ENCODE measurements at regions not wholly inside any gene's neighbourhood (a gene's known extent, or its start where the extent isn't known, plus 50 kb on each side); places are given as distances from the start of the nearest gene placed in this dataset.

DNA sequence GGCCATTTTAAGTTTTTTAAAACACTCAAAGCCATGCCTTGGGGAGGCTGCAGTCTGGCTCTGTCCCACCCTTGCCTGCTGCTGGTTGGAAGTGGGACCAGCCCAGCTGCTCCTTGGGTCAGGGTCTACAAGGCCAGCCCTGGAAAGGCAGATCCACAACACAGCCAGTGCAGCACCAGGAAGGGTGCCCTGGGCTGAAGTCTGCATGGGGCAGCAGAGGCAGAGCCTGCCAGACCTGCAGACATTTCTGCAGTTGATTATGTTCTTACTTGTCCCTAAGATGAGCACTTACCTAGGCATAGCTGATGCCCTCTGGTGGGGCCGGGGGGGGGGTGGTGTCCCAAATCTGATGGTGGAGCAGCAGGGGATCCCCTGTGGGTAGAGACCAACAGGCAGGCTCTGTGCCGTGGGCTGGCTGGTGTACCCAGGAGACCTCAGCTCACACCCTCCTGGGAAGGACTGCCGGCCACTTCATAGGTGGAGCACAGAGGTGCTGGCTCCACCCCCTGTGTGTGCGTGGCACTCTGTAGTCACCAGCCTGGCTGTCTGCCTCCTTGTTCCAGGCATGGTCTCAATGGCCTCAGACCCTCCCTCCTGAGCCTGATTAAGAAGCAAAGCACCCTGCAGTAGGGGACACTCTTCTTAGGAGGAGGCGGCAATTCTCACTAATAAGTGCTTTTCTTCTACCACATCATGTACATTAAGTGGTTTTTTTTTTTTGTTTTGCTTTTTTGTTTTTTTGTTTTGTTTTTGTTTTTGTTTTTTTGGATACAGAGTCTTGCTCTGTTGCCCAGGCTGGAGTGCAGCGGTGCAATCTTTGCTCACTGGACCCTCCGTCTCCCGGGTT, 97.4 kb upstream of the KLF13 start (continued):
- TF ChIP-seq, protein P1, sequence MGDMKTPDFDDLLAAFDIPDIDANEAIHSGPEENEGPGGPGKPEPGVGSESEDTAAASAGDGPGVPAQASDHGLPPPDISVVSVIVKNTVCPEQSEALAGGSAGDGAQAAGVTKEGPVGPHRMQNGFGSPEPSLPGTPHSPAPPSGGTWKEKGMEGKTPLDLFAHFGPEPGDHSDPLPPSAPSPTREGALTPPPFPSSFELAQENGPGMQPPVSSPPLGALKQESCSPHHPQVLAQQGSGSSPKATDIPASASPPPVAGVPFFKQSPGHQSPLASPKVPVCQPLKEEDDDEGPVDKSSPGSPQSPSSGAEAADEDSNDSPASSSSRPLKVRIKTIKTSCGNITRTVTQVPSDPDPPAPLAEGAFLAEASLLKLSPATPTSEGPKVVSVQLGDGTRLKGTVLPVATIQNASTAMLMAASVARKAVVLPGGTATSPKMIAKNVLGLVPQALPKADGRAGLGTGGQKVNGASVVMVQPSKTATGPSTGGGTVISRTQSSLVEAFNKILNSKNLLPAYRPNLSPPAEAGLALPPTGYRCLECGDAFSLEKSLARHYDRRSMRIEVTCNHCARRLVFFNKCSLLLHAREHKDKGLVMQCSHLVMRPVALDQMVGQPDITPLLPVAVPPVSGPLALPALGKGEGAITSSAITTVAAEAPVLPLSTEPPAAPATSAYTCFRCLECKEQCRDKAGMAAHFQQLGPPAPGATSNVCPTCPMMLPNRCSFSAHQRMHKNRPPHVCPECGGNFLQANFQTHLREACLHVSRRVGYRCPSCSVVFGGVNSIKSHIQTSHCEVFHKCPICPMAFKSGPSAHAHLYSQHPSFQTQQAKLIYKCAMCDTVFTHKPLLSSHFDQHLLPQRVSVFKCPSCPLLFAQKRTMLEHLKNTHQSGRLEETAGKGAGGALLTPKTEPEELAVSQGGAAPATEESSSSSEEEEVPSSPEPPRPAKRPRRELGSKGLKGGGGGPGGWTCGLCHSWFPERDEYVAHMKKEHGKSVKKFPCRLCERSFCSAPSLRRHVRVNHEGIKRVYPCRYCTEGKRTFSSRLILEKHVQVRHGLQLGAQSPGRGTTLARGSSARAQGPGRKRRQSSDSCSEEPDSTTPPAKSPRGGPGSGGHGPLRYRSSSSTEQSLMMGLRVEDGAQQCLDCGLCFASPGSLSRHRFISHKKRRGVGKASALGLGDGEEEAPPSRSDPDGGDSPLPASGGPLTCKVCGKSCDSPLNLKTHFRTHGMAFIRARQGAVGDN (IDR thresholded peaks at IDR 0.05) = peak; percentile 82; the same call in 1 of the 2 replicates
- TF ChIP-seq MEF2B (IDR thresholded peaks at IDR 0.05; ENCODE audit: partially characterized antibody, poor library complexity, severe bottlenecking) (peak; percentile 91), SP1 (IDR thresholded peaks at IDR 0.05; ENCODE audit: low read depth, low read length) (peak; percentile 39), YBX1 (IDR thresholded peaks at IDR 0.05) (peak; percentile 69; the same call in 1 of the 2 replicates), ZNF24 (IDR thresholded peaks at IDR 0.05) (no peak), RUNX3 (IDR thresholded peaks at IDR 0.05; ENCODE audit: low read length) (peak; percentile 21; the same call in 1 of the 2 replicates), EP300 (IDR thresholded peaks at IDR 0.05; ENCODE audit: borderline replicate concordance in 1 of 2, control insufficient read depth in 1 of 2, low read depth in 2 of 2, low read length in 2 of 2) (0 out of 4 replicates have a peak, but pooled peaks of 1 of the 2 experiments have one; percentile 27), YY1 (IDR thresholded peaks at IDR 0.05; ENCODE audit: low read depth, low read length) (0 out of 2 replicates have a peak, but pooled peaks have one; percentile 31), RAD21 (IDR thresholded peaks at IDR 0.05; ENCODE audit: insufficient read depth, low read depth, low read length) (no peak), ATF7 (IDR thresholded peaks at IDR 0.05; ENCODE audit: low read depth) (peak; percentile 36; the same call in 1 of the 2 replicates), POLR2A (IDR thresholded peaks at IDR 0.05; ENCODE audit: low read depth, low read length) (peak; percentile 85), GATAD2B (conservative IDR thresholded peaks at IDR 0.05; ENCODE audit: low read depth) (peak; percentile 73; the same call in 1 of the 2 replicates), PAX8 (IDR thresholded peaks at IDR 0.05) (peak; percentile 62; the same call in 1 of the 2 replicates), ZNF274 (IDR thresholded peaks at IDR 0.05; ENCODE audit: insufficient read depth, insufficient read length) (no peak), ZSCAN29 (IDR thresholded peaks at IDR 0.05) (no peak), RFX5 (IDR thresholded peaks at IDR 0.05; ENCODE audit: low read depth, low read length) (no peak), EGR1 (IDR thresholded peaks at IDR 0.05; ENCODE audit: borderline replicate concordance in 1 of 2, low read depth in 2 of 2, low read length in 2 of 2) (0 out of 3 replicates have a peak, but pooled peaks of 1 of the 2 experiments have one; percentile 7), EED (IDR thresholded peaks at IDR 0.05; ENCODE audit: low read depth) (no peak), HDAC6 (IDR thresholded peaks at IDR 0.05; ENCODE audit: unreplicated experiment) (no peak)
- TF ChIP-seq, protein P2, sequence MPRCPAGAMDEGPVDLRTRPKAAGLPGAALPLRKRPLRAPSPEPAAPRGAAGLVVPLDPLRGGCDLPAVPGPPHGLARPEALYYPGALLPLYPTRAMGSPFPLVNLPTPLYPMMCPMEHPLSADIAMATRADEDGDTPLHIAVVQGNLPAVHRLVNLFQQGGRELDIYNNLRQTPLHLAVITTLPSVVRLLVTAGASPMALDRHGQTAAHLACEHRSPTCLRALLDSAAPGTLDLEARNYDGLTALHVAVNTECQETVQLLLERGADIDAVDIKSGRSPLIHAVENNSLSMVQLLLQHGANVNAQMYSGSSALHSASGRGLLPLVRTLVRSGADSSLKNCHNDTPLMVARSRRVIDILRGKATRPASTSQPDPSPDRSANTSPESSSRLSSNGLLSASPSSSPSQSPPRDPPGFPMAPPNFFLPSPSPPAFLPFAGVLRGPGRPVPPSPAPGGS (IDR thresholded peaks at IDR 0.05; ENCODE audit: borderline replicate concordance, insufficient read depth, low read depth, low read length, poor library complexity, severe bottlenecking) = no peak
- TF ChIP-seq, protein P3, sequence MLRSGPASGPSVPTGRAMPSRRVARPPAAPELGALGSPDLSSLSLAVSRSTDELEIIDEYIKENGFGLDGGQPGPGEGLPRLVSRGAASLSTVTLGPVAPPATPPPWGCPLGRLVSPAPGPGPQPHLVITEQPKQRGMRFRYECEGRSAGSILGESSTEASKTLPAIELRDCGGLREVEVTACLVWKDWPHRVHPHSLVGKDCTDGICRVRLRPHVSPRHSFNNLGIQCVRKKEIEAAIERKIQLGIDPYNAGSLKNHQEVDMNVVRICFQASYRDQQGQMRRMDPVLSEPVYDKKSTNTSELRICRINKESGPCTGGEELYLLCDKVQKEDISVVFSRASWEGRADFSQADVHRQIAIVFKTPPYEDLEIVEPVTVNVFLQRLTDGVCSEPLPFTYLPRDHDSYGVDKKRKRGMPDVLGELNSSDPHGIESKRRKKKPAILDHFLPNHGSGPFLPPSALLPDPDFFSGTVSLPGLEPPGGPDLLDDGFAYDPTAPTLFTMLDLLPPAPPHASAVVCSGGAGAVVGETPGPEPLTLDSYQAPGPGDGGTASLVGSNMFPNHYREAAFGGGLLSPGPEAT (IDR thresholded peaks at IDR 0.05; ENCODE audit: low read depth) = peak; percentile 31
- TF ChIP-seq, protein P4, sequence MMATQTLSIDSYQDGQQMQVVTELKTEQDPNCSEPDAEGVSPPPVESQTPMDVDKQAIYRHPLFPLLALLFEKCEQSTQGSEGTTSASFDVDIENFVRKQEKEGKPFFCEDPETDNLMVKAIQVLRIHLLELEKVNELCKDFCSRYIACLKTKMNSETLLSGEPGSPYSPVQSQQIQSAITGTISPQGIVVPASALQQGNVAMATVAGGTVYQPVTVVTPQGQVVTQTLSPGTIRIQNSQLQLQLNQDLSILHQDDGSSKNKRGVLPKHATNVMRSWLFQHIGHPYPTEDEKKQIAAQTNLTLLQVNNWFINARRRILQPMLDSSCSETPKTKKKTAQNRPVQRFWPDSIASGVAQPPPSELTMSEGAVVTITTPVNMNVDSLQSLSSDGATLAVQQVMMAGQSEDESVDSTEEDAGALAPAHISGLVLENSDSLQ (IDR thresholded peaks at IDR 0.05) = no peak; the same call in 1 of the 2 replicates
